ENCODE measurements at regions not wholly inside any gene's neighbourhood (a gene's known extent, or its start where the extent isn't known, plus 50 kb on each side); places are given as distances from the start of the nearest gene placed in this dataset.
"Not testable (repeated sequence)": the region's sequence is repeated elsewhere in the genome, so short reads cannot be mapped to it uniquely, and the experiment has no call there.

DNA sequence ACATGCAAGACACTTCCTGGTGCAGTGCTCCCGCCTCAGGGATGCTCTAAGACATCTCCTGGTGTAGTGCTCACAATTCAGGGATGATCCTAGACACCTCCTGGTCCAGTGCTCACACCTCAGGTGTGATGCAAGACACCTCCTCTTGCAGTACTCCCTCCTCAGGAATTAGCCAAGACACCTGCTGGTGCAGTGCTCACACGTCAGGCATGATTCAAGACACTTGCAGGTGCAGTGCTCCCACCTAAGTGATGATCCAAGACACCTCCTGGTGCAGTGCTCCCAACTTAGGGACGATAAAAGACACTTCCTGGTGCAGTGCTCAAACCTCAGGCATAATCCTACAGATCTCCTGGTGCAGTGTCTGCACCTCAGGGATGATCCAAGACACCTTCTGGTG, 117.0 kb downstream of the ASB1 start:
- TF ChIP-seq, protein P1, sequence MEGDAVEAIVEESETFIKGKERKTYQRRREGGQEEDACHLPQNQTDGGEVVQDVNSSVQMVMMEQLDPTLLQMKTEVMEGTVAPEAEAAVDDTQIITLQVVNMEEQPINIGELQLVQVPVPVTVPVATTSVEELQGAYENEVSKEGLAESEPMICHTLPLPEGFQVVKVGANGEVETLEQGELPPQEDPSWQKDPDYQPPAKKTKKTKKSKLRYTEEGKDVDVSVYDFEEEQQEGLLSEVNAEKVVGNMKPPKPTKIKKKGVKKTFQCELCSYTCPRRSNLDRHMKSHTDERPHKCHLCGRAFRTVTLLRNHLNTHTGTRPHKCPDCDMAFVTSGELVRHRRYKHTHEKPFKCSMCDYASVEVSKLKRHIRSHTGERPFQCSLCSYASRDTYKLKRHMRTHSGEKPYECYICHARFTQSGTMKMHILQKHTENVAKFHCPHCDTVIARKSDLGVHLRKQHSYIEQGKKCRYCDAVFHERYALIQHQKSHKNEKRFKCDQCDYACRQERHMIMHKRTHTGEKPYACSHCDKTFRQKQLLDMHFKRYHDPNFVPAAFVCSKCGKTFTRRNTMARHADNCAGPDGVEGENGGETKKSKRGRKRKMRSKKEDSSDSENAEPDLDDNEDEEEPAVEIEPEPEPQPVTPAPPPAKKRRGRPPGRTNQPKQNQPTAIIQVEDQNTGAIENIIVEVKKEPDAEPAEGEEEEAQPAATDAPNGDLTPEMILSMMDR (IDR thresholded peaks at IDR 0.05), result not testable (repeated sequence)
- TF ChIP-seq ZFX (IDR thresholded peaks at IDR 0.05; ENCODE audit: borderline replicate concordance), result not testable (repeated sequence)
